ENCODE measurements at regions not wholly inside any gene's neighbourhood (a gene's known extent, or its start where the extent isn't known, plus 50 kb on each side); places are given as distances from the start of the nearest gene placed in this dataset.

DNA sequence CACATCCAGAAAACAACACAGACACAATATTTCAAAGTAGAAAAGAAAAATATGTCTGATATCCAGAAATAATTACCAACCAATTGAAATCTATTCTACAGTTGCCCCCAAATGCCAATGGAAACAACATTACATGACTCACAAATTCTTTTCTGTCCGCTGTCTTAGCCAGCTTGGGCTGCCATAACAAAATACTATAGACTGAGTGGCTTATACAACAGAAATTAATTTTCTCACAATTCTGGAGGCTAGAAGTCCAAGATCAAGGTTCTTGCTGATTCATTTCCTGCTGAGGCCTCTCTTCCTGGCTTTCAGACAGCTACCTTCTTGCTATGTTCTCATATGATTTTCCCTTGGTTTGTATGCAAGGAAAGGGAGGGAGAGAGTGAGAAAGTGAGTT, 698.1 kb downstream of the DHX35 start:
- no peak for DNase-seq

DNA sequence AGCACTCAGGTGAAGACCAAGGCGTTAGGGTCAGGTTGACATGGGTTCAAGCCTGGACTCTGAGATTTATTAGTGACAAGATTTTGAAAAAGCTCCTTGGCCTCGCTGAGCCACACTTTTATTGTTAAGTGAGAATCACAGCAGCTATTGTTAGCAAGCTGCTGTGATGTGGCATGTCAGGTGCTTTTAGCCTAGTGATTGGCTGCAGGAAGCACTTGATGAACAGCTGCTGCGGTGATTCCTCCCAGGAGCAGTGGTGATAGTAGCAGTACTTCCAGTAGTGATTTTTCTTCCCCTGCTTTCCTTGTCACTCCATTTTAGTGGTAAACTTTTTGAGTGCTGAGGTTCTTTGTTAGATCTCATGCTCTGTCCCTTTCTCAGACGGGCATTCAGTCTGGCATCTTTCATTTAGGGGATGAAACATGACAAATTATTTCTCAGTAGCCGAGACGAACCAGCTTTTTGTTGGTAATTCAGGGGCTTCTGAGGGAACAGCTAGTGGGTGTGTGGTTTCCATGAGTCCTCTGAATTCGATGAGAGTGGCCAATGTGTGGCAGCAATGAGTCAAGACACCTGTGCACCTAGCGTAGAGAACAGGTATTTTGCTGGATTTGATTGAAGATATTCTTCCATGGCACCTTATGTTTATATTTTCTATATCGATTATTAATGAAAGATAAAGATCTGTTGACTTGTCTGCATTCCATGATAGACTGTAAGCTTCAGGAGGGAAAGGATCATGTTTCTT, 696.7 kb downstream of the DHX35 start:
- no peak for DNase-seq

DNA sequence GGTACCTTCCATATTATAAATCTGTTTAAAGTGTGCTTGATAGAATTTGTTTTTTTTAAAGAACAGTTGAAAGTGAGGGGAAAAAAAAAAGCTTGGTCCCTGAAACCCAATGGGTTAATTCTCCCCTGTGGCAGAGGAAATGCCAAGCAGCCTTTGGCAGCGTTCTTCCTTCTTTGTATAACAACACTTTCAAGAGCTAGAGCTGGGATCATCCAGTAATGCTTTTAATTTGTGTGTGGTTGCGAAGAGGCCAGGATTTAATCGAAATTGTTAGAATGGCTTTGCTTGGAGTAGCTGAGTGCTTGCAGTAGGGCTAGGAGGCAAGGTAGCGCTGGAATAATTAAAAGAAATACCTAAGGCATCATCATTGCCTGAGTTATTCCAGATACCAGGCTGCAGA, 692.0 kb downstream of the DHX35 start:
- DNase-seq, result no peak

DNA sequence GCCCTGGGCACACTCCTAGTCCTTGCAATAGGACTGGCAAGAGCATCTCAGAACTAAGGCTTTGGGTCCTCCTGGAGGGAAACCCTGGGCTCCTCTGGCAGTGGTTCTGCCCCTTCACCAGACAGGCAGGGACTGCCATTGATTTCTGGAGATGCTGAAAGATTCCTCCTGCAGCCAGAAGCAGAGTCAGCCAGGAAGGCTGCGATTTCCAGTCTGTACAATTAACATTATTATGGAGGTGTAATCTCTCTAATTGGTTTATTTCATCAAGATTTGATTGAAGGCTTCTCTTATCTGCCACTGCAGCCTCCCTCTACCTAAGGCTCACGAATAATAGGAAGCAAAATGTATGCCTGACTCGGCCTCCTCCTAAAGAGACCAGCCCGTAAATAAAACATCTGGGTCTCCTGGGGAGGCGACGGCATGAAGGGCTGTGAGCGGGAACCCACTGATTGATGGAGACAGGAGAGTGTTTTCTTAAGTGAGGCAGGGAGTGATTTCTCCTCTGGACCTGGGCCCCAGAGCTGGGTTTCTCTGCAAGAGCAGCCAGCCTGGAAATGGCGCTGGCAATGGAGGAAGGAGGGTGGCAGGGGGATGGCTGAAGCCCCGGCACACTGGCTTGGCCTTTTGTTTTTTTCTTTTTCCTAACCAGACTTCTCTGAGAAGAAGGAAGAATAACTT, 689.6 kb downstream of the DHX35 start:
- no peak for DNase-seq

DNA sequence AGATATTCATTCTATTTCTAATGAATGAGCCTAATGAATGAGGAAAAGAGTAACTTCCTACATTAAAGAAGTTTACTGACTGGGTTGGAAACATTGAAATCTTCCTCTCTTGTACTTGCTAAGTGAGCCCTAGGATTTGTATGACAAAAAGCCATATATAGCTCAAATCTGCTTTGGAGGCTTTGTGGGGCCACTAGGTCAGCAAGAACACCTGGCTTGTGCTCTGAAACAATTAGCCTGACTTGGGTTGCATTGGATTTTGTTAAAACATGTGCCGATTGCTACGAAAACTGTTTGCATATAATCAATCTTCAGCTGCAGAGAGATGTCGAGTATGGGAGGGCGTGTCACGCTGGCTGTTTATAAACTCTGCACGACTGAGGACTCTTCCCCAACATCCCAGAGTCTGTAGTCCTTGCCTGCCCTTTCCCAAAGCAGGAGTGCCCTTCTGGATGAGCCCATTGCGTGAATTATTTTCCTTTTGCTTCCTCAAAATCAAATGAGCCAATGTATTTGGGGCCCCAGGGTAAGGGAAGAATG, 684.8 kb downstream of the DHX35 start:
- no peak for DNase-seq

DNA sequence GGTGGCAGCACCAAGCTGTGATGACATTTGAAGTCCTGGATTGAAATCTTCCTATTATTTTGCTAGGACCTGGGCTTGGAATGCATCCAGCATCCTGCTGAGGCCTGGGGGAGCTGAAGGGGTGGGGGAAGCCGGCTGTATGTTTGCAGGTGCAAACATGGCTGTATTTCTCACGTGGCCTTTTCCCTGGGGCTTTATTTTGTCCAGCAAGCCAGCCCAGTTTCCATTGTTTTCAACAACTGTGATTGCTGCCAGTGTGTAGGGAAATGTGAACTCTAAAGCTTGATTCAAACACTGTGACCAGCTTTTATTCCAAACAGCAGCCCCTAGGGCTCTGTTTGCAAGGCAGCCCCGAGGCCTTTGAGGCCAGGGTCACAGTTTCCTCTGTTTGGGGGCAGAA, 683.0 kb downstream of the DHX35 start:
- no peak for DNase-seq

DNA sequence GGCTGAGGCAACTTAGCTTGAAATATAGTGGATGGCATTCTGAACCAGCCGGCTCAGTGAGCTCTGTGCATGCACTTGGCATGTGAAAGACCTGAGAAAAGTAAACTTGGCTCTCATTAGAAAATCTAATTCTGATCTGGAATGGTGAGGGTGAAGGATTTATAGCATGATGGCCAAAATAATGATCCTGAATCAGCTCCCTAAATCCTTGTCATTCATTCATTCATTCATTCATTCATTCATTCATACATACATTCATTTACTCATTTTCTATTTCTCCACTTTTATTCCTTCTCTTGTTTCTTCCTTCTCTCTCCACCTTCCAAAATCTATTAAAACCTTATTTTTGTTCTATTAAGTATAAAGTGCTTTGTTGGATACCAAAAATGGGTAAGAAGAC, 681.1 kb downstream of the DHX35 start:
- no peak for DNase-seq

DNA sequence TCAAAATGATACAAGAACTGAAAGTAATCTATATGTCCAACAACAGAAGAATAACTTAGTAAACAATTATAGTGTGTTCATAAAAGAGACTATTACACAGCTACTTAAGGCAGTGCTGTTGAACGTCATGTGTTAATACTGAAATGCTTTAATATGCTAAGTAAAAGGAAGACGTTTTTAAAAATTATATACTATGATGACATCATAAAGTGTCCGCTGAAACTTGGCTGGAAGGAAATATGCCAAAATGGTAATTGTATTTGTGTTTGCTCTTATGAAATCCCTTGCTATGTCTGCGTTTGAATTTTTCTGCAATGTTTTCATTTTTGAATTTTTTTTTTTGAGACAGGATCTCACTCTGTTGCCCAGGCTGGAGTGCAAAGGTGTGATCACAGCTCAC, 679.3 kb downstream of the DHX35 start:
- no peak for DNase-seq

DNA sequence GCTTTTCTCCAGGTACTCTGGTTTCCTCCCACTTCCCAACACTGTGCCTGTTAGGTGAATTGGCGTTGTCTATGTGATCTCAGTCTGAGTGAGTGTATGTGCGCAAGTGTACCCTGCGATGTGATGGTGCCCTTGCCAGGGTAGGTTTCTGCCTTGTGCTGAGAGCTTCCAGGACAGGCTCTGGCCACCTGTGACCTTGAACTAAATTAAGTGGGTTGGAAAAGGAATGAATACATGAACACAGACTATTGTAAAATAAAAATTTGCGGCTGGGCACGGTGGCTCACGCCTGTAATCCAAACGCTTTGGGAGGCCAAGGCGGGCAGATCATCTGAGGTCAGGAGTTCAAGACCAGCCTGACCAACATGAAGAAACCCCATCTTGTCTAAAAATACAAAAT, 678.0 kb downstream of the DHX35 start:
- no peak for DNase-seq

DNA sequence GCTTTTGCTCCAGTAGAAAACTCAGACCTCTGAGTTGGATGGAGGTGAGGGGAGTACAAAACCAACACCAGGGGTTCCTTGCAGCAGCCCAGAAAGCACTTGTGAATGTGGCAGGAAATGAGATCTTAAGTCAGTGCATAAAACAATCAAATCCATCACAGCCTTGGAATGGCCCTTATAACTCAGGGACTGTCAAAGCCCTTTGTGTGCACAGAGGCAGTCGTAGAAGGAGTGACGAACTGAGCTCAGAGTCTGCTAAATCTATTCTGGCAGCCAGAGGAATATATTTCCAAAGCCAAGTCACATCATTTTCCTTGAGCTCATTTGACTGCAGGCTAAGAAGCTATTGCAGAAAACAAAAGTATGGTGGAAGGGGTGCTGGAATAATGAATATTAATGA, 676.6 kb downstream of the DHX35 start:
- DNase-seq, result no peak

DNA sequence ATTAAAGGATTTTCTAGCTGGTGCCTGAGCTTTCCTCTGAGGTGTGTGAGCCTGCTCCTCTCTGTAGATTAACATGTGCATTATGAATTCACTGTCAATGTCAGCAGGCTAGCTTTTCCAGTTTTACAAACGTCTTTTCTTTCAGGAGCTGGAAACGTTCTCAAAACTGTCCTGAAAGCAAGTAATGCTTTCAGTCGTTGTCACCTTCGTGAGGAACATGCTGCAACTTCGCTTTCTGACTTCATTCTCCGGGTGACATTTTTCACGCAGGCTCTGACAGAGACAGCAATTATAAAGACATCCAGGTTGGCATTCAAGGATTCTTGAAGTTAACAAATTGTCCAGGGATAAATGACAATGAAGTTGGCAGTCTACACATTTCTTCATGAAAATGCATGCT, 671.5 kb downstream of the DHX35 start:
- DNase-seq, result no peak

DNA sequence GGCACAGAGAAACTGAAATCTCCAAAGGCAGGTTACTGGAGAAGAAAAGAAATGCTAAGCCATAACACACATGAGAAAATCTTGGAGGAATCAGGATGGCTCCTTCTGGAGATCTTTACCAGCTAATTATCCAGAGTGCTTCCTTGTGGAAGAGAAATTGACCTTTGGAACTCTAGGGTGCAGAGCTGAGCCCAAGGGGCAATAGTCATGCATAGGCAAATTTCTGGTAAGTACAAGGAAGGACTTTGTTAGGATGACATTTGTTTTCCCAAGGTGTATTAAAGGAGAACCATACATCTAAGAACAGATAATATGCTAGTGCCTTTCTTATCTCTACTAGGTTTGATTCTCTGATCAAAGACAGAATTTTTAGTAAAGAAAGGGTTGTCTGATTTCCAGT, 670.6 kb downstream of the DHX35 start:
- no peak for DNase-seq

DNA sequence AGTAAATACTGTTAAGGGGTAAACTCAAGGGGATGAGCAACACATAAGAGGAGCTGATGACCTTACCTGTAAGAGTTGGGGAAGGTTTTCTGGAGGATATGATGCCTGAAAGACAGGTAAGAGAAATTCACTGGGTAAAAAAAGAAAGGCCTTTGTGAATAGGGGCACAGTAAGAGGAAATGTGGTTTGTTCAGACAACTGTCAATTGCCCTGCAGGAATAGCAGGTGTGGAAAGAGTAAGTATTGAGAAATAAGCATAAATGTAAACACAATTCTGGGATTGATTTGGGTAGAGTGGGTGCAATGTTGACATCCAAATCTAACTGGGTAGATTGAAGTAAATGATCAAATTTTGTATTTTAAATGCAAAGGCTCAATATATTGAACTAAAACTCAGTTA, 670.0 kb downstream of the DHX35 start:
- no peak for DNase-seq

DNA sequence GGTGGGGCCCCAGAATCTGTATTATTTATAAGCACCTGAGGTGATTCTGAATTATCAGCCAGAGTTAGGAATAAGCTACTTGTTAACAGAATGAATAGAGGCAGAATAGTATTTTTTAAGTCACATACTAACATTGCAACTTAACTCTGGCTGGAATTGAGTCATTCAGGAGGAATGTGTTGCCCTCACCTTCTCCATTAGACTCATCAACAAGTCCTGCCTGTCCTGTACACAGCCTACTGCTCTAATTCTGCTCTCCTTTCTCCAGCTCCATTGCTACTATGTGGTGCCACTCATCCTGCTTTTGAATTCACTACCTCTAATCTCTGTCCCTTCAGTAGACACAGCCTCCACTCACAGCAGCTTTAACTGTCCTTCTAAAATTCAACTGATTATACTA, 669.4 kb downstream of the DHX35 start:
- no peak for DNase-seq

DNA sequence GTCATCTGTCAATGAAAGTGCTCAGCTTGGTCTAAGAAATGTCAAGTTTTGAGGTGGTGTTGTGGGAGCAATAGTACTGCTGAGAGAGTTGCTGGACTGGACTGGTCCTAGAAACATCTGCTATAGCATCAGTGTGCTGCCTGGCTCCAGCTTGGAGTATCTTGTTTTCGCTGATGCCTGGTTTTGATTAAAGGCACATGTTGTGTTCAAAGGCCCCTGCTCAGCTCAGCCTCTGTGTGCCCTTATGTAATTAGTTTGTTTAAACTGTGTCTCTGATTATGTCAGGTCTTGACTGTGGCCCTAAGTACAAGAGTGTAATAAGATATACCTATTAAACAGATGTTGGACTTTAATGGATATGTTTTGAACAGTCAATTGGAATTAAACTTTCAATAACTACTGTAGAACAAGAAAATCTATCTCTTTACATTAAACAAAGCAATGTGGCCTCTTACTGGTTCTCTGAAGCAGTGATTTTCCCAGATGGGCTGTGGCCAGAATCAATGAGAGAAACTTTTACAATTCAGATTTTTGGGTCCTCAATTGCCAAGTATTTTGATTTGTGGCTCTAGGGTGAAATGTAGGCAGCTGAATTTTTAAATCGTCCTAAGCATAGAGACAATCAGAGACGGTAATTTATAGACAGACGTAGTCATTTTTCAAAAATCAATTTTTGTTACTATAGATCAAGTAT, 668.2 kb downstream of the DHX35 start:
- no peak for DNase-seq

DNA sequence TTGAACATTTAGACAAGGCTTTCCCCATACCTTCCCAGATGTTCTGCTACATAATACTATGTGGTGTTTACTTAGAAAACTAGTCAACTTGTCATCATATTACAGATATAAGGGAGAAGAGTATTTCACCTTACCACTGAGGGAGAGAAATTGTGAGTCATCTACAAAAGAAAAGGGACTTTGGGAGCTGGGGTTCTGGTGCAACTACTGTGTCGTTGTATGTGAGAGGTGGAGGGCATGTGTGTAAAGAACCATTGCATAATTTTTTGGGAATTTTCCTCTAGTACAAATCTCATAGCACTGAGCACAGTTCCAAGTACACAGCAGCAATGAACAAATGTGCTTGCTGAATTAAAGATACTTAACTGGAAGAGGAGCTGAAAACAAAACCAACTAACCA, 665.6 kb downstream of the DHX35 start:
- no peak for DNase-seq

DNA sequence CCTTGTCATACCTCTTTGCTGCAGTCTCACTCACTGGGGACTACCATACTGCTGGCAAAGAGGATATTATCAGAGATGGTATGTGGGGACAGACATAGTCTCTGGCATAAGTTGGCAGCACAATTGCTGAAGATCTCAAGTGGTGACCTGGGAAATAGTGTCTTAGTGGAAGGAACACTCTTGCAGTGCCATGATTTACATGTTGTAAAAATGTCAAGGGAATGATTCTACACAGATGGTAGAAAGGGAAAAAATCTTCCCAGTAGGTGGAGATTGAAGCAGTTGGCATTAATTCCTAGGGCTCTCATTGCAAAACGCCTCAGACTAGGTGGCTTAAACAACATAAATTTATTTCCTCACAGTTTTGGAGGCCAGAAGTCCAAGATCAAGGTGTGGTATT, 662.2 kb downstream of the DHX35 start:
- no peak for DNase-seq

DNA sequence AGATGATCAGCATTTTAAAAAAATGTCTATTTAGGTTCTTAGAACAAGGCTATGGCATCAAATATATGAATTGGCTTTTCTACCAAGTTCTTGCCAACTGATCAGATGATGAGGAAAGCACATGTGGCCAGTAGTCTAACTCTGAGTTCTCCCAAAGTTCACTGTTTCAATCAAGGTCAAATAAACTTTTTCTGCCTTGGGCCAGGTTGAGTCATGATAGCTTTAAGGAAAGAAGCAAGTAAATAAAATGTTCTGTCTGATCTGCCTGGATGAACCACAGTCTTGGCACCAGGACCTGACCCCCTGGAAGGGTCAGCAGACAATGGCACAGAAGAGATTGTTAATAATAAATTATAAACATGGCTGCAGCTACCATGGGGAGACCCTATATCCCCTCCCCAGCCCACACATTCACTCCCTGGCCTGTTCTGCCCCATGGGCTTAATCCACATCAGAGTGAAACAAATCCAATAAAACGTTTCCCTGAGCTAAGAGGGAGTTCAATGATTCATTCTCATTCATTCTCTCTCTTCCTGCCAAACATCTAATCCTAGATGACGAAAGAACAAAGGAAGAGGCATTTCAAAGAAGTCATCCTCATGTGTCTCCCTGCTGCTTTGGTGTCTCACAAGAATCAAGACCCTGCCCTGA, 661.6 kb downstream of the DHX35 start:
- no peak for DNase-seq

DNA sequence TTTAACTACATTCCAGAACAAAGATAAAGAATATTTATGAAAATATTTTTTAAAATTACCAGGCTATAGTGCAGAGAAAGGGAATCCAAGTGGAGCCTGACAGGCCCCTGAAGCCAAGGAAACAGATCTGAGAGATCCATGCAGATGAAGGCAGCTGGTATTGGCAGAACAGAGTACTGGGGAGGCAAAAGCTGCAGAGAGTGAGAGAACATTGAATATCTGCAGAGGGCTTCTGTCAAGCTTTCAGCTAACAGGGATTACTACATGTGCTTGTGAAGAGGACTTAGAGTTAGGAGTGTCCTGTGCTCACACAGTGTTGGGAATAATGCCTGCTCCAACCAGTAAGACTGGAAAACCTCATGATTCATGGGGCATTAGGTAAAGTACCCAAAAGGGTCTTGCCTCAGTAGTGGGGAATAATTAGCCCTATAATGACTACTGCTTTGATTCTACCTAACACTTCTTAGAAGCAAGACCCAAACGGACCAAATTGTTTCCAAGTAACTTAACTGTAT, 657.2 kb downstream of the DHX35 start:
- no peak for DNase-seq

DNA sequence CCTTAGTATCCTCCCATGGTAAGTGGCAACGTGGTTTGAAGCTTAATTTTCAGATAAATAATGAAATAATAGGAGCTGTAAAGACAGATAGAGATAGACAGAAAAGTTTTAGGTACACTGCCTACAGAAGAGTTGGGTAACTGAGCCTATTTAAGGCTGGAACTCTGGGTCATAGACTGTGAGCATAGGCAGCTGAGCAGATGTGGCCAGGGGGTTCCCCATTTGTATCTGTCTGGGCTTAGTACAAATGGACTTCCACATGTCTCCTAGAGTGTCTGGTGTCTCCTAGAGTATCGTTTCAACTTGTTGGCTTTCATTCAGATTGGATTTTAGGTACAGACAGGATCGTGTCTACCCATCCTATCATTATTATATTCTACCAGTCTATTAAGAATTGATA, 649.8 kb downstream of the DHX35 start:
- no peak for DNase-seq

DNA sequence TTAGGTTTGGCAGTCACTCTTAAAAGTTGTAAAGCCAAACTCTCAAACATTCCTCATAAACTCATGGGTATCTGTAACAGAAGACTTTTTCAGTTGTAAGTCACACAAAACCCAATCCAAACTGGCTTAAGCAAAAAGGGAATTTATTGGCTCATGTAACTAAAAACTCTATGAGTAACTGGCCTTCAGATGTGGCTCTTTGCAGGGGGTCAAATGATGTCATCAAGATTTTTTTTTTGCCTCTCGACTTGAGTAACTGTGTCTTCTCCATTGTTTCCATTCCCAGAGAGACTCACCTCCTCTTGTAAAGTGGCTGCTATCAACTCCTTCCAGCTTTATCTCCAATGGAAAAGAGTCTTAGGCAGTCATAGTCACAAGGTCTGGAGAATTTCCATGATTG, 645.0 kb downstream of the DHX35 start:
- DNase-seq, result no peak

DNA sequence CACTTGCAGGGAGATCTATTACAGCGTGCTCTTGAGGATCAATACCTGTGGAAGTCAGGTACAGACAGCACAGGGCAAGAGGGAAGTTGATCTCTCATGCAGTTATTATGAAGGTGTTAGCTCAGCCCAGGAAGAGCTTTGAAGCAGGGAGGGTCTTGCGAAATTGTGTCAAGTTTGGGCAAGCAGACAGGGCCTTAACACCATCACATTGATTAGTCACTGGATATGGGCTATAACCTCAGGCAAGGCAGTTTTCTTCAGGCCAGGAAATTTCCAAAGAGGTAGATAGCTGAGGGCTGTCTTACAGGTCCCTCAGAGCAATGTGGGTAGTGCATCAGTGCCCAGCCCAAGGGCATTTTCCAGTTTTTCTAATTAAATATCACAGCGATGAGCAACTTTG, 643.8 kb downstream of the DHX35 start:
- DNase-seq, result no peak

DNA sequence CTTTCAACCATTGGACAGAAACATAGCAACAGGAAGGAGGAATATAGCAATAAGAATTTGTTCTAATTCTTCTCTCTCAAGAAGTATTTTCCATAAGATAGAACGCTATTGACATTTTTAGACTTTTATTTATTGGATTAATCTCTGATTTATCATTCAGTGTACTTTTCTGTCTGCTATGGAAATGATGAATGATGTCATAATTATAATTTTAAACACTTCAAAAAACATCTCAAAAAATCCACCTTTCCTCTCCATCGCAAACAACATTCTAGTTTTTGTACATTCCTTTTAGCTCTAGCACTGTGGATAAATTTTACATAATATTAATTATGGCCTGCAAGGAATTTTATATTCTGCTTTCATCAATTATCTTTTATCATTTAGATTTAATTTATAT, 643.2 kb downstream of the DHX35 start:
- DNase-seq, result no peak
